GM10266 (cell line): ENCODE measurements at regions not wholly inside any gene's neighbourhood (a gene's known extent, or its start where the extent isn't known, plus 50 kb on each side); places are given as distances from the start of the nearest gene placed in this dataset.
"Not testable (repeated sequence)": the region's sequence is repeated elsewhere in the genome, so short reads cannot be mapped to it uniquely, and the experiment has no call there.

Experiments
- DNase-seq: peaks from one replicate; pipeline ENCODE4 v3.0.0; 2012; ENCODE audit errors: extremely low spot score
- CTCF ChIP-seq: IDR thresholded peaks from 2 replicates; pipeline ENCODE4 v1.5.1; 2012; ENCODE audit warnings: mild to moderate bottlenecking, low read depth; ENCODE audit not compliant: control insufficient read depth, insufficient read depth; ENCODE audit errors: missing control alignments

GRCh38 chr9:16291921-16292320 is 578.5 kb downstream of the BNC2 start:
- DNase-seq, result no peak

GRCh38 chr9:16293610-16294009 is 576.9 kb downstream of the BNC2 start:
- no peak for TF ChIP-seq CTCF
- no peak for DNase-seq

More at GRCh38 chr9:16291921-16292320, 578.5 kb downstream of the BNC2 start:
- no peak for TF ChIP-seq CTCF

- no peak for DNase-seq
- TF ChIP-seq CTCF, result no peak
Measured at GRCh38 chr9:16294133-16294770, 576.2 kb downstream of the BNC2 start.

- DNase-seq, result not testable (repeated sequence)
Measured at GRCh38 chr9:16294940-16295339, 575.5 kb downstream of the BNC2 start.

- DNase-seq, result not testable (repeated sequence)
Measured at GRCh38 chr9:16299368-16299767, 571.1 kb downstream of the BNC2 start.

- no peak for DNase-seq
- TF ChIP-seq CTCF, result no peak
Measured at GRCh38 chr9:16303506-16303905, 567.0 kb downstream of the BNC2 start.

- TF ChIP-seq CTCF, result no peak
- no peak for DNase-seq
Measured at GRCh38 chr9:16304301-16304700, 566.2 kb downstream of the BNC2 start.

GRCh38 chr9:16306586-16306985 is 563.9 kb downstream of the BNC2 start:
- TF ChIP-seq CTCF, result no peak
- DNase-seq, result no peak
